ENCODE measurements at regions not wholly inside any gene's neighbourhood (a gene's known extent, or its start where the extent isn't known, plus 50 kb on each side); places are given as distances from the start of the nearest gene placed in this dataset.

GRCh38 chr1:219401724-219402625, 210.9 kb downstream of the ZC3H11B start:
- no peak for DNase-seq (ENCODE audit: low spot score)

DNA sequence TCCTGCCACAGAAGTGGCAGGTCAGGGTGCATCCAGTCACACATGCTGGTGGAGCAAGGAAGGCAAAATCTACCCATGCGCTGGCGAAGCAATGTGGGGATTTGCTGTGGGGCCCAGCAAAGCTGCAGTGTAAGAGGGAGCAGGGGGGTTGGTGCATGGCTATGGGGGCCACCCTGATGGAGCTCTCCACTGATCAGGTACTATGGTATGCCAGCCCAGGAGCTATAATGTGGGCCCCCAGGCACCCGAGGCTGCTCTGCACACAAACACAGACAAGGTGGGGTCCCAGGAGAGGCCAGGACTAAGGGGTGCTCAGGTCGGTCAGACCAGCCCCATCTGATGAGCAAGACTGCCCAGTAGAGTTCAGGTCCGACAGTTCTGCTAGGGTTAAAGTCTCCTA, 213.5 kb downstream of the ZC3H11B start:
- DNase-seq (ENCODE audit: low spot score): no peak

DNA sequence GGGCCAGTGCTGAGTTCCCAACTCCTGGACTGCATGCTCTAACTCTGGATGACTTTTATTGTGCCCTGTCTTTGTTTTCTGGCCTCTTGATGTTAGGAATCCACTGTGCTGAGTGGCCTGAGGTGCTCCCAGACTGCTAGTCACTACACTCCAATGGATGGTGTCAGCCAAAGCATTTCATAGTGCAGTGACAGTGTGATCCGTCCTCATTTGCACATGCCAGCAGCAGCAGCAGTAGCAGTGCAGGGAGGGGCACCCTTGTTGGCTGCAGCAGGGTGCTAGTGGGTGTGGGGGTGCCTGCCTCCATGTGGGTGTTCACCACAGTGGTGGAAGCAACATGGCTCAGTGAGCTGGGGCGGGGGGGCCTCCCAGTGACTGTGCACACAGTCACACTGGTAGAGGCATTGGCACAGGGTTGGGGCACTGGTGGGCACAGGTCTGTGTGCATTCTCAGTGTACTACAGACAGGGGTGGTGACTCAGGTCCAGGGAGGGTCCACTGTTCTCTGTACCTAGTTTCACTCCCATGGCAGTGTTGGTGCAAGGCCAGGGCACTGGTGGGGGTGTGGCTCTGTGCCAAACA, 214.0 kb downstream of the ZC3H11B start:
- DNase-seq (ENCODE audit: low spot score): no peak

DNA sequence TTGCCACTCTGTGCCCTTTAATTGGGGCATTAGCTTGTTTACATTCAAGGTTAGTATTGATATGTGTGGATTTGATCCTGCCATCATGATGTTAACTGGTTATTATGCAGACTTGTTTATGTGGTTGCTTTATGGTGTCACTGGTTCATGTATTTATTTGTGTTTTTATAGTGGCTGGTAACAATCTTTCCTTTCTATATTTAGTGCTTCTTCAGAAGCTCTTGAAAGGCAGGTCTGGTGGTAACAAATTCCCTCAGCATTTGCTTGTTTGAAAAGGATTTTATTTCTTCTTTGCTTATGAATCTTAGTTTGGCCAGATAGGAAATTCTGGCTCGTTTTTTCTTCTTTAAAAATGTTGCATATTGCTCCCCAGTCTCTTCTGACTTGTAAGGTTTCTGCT, 215.4 kb downstream of the ZC3H11B start:
- no peak for DNase-seq (ENCODE audit: low spot score)

- DNase-seq (ENCODE audit: low spot score): no peak
Observed at GRCh38 chr1:219391297-219391696, 217.6 kb downstream of the LYPLAL1 start.

DNA sequence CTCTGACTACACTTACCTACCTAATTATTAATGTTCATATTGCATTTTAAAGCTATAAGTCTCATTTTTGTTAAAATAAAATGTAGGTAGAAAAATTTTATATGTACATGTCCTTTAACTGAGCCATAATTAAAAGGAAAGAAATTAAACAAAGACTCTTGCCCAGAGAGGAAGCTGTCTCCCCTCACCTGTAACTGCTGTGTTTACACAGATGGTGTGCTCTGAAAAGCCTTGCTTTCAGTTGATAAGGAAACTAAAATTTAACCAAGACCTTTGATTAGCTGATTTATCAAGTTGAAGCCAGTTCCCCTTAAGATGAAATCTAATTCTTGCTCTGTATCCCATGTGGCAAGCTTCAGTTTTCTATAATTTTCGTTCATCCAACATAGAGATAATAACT, 213.5 kb downstream of the LYPLAL1 start:
- no peak for DNase-seq (ENCODE audit: low spot score)

GRCh38 chr1:219385787-219386427, 212.2 kb downstream of the LYPLAL1 start:
- DNase-seq (ENCODE audit: low spot score): peak; percentile 51

- DNase-seq (ENCODE audit: low spot score): no peak
Observed at GRCh38 chr1:219383281-219383680, 209.6 kb downstream of the LYPLAL1 start.

GRCh38 chr1:219381396-219381795, 207.7 kb downstream of the LYPLAL1 start:
- DNase-seq (ENCODE audit: low spot score): no peak

DNA sequence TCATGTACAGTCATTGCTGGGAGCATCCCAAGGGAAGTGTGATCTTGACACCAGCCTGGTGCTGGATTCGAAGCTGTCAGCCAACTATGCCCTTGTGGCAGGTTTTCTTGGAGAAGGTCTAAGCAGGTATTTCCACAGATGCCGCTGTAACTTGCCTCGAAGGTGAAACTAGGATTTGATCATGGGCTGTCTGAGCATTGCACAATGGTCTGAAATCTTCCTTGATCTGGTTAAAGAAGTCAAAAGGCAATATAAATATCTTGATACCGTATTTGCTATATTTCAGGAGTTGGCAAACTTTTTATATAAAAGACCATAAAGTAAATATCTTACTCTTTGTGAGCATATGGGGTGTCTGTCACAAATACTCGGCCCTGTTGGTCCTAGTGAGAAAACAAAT, 206.8 kb downstream of the LYPLAL1 start:
- DNase-seq (ENCODE audit: low spot score): no peak

DNA sequence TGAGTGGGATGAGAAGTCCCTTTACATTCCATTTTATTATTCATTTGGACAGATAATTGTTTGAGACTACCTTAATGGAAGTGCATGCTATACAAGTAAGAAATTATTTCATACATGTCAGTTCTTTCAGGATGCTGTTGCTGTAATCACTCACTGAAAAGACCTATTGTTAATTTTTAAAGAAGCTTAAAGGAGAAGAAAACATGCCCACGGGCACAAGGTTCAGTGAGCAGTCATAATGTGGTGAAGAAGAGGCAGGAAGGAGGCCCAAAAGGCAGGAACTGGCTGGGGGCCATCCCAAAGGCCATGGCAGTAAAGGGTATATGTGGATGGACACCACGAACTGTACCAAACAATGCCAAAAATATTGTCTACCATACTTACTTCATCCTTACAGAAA, 206.0 kb downstream of the LYPLAL1 start:
- DNase-seq (ENCODE audit: low spot score): no peak

GRCh38 chr1:219374636-219375035, 201.0 kb downstream of the LYPLAL1 start:
- DNase-seq (ENCODE audit: low spot score): no peak

DNA sequence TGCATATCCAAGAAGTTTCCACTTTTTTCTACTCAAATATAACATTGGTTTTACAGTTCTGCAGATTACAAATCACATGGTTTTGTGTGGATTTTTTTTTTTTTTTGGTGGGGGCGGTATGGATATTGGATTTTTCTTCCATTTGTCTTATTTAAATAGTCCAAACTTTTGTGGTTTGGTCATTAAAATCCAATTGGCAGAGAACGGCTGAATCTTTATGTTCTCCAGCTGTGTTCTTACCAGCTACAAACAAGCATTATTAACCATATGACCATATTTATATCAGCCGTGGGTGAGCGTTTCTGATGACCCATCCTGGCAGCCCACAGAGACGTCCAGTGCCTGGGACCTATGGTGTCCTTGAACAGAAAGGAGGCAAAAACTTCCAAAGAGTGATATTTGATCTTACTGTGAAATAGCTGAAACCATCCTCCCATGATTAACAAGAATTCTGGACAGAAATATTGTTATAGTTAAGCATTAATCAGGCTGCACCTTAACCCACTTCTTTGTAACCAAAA, 200.4 kb downstream of the LYPLAL1 start:
- no peak for DNase-seq (ENCODE audit: low spot score)

- DNase-seq (ENCODE audit: low spot score): no peak
Observed at GRCh38 chr1:219373616-219373935, 199.9 kb downstream of the LYPLAL1 start.

- DNase-seq (ENCODE audit: low spot score): no peak
Observed at GRCh38 chr1:219372916-219373615, 199.4 kb downstream of the LYPLAL1 start.

GRCh38 chr1:219371471-219371870, 197.8 kb downstream of the LYPLAL1 start:
- no peak for DNase-seq (ENCODE audit: low spot score)

DNA sequence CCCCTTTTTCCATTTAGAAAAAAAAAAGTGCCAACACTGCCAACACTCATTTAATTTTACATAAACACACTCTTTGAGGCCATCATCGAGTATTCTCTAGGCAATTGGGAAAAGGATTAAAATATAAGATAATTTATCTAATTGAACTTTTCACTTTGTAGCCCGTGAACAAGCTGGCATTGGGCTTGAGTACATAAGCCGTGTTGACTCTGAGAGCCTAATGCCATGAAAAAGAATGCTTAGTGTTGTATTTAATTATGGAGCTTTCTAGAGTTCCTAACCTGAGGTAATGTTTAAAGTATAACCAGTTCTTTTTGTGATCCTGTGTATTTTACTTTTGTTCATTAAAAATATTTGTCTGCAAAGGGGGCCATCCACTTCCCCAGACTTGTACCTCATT, 193.8 kb downstream of the LYPLAL1 start:
- DNase-seq (ENCODE audit: low spot score): no peak

DNA sequence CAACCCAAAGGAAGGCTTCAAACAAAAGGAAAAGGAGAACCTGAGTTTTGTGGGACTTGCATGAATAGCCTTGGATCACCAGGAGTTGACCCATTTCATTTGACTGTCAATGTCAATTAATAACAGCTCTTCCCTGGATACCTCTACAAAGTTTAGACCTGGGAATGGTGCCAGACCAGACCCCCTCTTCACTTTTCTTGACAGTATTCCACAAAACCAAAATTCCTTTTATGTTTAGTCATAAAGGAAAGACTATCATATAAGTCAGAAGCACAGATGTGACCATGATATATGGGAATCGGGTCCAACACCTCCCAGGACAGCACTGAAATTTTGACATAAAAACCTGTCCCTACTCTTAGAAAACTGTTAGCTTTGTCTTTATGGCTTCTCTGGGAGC, 191.8 kb downstream of the LYPLAL1 start:
- no peak for DNase-seq (ENCODE audit: low spot score)

DNA sequence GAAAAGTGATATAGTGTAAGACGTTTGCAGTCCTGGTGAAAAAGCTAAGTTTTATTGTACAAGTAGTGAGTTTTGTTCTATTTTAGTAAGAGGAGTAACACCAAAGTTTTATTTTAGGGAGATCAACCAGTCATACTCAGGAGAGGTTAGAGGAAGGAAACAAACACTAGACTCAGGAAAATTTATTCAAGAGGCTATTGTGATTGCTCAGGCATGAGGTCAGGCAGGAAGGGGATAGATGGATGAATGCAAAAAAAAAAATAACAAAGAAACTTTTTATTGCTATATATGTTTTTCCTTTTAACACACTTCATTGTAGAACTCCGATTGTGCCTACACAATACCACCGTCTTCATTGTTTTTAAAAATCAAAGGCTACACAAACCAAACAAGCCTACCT, 189.0 kb downstream of the LYPLAL1 start:
- no peak for DNase-seq (ENCODE audit: low spot score)

DNA sequence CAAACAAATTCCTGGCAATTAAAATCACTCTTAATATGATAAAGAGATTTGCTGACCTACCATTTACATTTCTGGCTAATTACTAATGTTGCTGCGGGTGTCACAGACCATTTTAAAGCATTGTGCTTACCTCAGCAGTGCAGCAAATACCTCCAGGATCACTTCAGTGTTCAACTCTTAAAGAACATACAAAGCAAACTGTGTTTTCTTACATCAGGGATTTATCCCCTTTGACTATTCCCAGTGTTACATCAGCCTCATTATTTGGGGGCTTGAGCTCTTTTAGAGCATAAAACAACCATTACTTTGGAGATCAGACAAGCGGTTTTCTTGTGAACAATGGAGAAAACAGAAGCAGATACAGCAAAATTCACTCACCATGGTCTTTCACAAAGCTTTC, 185.4 kb downstream of the LYPLAL1 start:
- no peak for DNase-seq (ENCODE audit: low spot score)

DNA sequence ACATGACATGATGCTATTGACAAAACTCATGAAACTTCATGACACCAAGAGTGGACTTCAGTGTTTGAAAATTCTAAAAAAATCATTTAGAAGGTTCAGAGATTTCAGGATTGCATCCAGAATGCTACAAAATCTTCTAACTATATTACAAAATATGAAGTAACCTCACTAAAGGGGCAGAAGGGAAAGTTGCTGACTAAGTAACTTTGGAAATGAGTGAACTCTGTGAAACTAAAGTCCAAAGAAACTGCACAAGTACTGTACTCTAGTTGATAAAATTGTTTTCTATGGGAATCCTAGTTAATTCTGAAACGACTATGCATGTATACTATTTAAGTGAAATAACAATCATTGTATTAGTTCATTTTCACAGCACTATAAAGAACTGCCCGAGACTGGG, 184.4 kb downstream of the LYPLAL1 start:
- DNase-seq (ENCODE audit: low spot score): no peak

DNA sequence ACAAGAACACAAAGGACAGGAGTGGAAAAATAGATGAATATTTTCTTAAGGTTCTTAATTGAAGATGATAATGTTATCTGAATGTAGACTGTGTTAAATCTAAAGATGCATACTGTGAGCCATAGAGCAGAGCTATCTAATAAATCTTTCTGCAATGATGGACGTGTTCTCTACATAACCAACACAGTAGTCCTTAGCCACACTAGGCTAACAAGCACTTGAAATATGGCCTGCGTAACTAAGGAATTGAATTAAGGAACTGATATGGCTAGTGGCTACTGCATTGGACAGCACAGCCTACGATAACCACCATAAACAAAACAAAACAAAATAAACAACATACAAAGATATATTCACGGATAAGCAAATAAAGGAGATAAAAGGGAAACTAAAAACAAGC, 181.3 kb downstream of the LYPLAL1 start:
- DNase-seq (ENCODE audit: low spot score): no peak

All from ecto neural progenitor cell (in vitro differentiated cells).